Suprapubic skin (tissue), 4 donors: ENCODE measurements at regions not wholly inside any gene's neighbourhood (a gene's known extent, or its start where the extent isn't known, plus 50 kb on each side); places are given as distances from the start of the nearest gene placed in this dataset.

Source experiments
- DNase-seq, 2 donors: peaks; one replicate each; pipeline ENCODE4 v3.0.0-alpha.2; 2019; ENCODE audit warnings: low spot score in 2 of 2
- H3K27ac ChIP-seq: fragments of 200-600 bp; sonication (generic); one replicate; pipeline ENCODE4 v1.5.1; 2019
- H3K27me3 ChIP-seq: fragments of 200-600 bp; sonication (generic); one replicate; pipeline ENCODE4 v1.5.1; 2019
- H3K36me3 ChIP-seq: fragments of 200-600 bp; sonication (generic); one replicate; pipeline ENCODE4 v1.5.1; 2019
- H3K4me1 ChIP-seq: fragments of 200-600 bp; sonication (generic); one replicate; pipeline ENCODE4 v1.5.1; 2019
- H3K4me3 ChIP-seq: fragments of 200-600 bp; sonication (generic); one replicate; pipeline ENCODE4 v1.5.1; 2019; ENCODE audit warnings: mild to moderate bottlenecking
- H3K9me3 ChIP-seq: fragments of 200-600 bp; sonication (generic); one replicate; pipeline ENCODE4 v1.5.1; 2019
- CTCF ChIP-seq, 2 donors: fragments of 200-600 bp in 1 of 2; fragments of 450-650 bp in 1 of 2; sonication (generic) in 1 of 2; IDR thresholded peaks; one replicate each; pipeline ENCODE4 v1.5.1; 2016 to 2019; ENCODE audit warnings: antibody characterized with exemption in 2 of 2, mild to moderate bottlenecking in 1 of 2, moderate library complexity in 1 of 2
- EP300 ChIP-seq: sonication (generic); formaldehyde crosslinking; IDR thresholded peaks from one replicate; pipeline ENCODE4 v1.6.1; 2017; ENCODE audit warnings: antibody characterized with exemption
- POLR2A ChIP-seq, 2 donors: fragments of 450-650 bp; IDR thresholded peaks; one replicate each; pipeline ENCODE4 v1.6.1; 2017; ENCODE audit warnings: antibody characterized with exemption in 2 of 2, mild to moderate bottlenecking in 2 of 2, moderate library complexity in 2 of 2
- POLR2AphosphoS5 ChIP-seq, 3 donors: sonication (generic); formaldehyde crosslinking; IDR thresholded peaks; one replicate each; pipeline ENCODE4 v1.6.1; 2017; ENCODE audit warnings: antibody characterized with exemption in 3 of 3
- WGBS: methylation state at CpG from one replicate; pipeline ENCODE4 v1.1.5; 2018; 5-methylcytosine and 5-hydroxymethylcytosine counted together

GRCh38 chr22:48505891-48506290 lies 1321.8 kb downstream of the BRD1 start:
- 86% methylated on average over 8 of the region's 8 CpGs for WGBS
- H3K4me3 ChIP-seq: no peak overlapping the region
- DNase-seq: no peak
- no peak overlapping the region for H3K27ac ChIP-seq
- TF ChIP-seq EP300: no peak
- TF ChIP-seq POLR2A (IDR thresholded peaks at IDR 0.05): no peak
- no peak for TF ChIP-seq CTCF (IDR thresholded peaks at IDR 0.05)
- no peak for TF ChIP-seq POLR2AphosphoS5 (IDR thresholded peaks at IDR 0.05)
- H3K9me3 ChIP-seq: no peaks in the 10 kb centered on the region
- H3K4me1 ChIP-seq: peaks cover 5% of the 10 kb centered on the region
- H3K36me3 ChIP-seq: no peaks in the 10 kb centered on the region
- peaks cover 18% of the 10 kb centered on the region for H3K27me3 ChIP-seq

GRCh38 chr22:48504519-48505140 lies 1323.0 kb downstream of the BRD1 start:
- peaks cover 20% of the 10 kb centered on the region for H3K27me3 ChIP-seq
- no peaks in the 10 kb centered on the region for H3K9me3 ChIP-seq
- H3K4me1 ChIP-seq: peaks cover 5% of the 10 kb centered on the region
- DNase-seq: no peak
- WGBS: 59% methylated on average over 3 of the region's 7 CpGs
- no peak overlapping the region for H3K4me3 ChIP-seq
- no peak for TF ChIP-seq CTCF (IDR thresholded peaks at IDR 0.05)
- TF ChIP-seq EP300: no peak
- no peak for TF ChIP-seq POLR2AphosphoS5 (IDR thresholded peaks at IDR 0.05)
- no peak for TF ChIP-seq POLR2A (IDR thresholded peaks at IDR 0.05)
- no peak overlapping the region for H3K27ac ChIP-seq
- H3K36me3 ChIP-seq: no peaks in the 10 kb centered on the region

GRCh38 chr22:48503876-48504275 lies 1323.8 kb downstream of the BRD1 start:
- no peak overlapping the region for H3K27ac ChIP-seq
- H3K36me3 ChIP-seq: no peaks in the 10 kb centered on the region
- no peaks in the 10 kb centered on the region for H3K9me3 ChIP-seq
- H3K27me3 ChIP-seq: peaks cover 20% of the 10 kb centered on the region
- H3K4me3 ChIP-seq: no peak overlapping the region
- WGBS: 97% methylated on average over 4 of the region's 9 CpGs
- TF ChIP-seq EP300: no peak
- peaks cover 9% of the 10 kb centered on the region for H3K4me1 ChIP-seq
- no peak for DNase-seq

GRCh38 chr22:48503035-48503625 lies 1324.5 kb downstream of the BRD1 start:
- 35% methylated on average over 8 of the region's 13 CpGs for WGBS
- Histone ChIP-seq H3K9me3 (no peaks in the 10 kb centered on the region), H3K27me3 (peaks cover 20% of the 10 kb centered on the region), H3K27ac (no peak overlapping the region), H3K4me1 (peaks cover 15% of the 10 kb centered on the region), H3K4me3 (no peak overlapping the region), H3K36me3 (no peaks in the 10 kb centered on the region)
- TF ChIP-seq POLR2A (IDR thresholded peaks at IDR 0.05): no peak
- no peak for DNase-seq

GRCh38 chr22:48501231-48501750 lies 1326.4 kb downstream of the BRD1 start:
- DNase-seq: no peak
- Histone ChIP-seq H3K27me3 (peaks cover 13% of the 10 kb centered on the region), H3K27ac (no peak overlapping the region), H3K4me3 (no peak overlapping the region), H3K36me3 (no peaks in the 10 kb centered on the region), H3K4me1 (peaks cover 15% of the 10 kb centered on the region), H3K9me3 (no peaks in the 10 kb centered on the region)
- 93% methylated on average over 20 of the region's 21 CpGs for WGBS
- TF ChIP-seq EP300 (no peak), POLR2A (IDR thresholded peaks at IDR 0.05) (no peak), POLR2AphosphoS5 (IDR thresholded peaks at IDR 0.05) (no peak), CTCF (IDR thresholded peaks at IDR 0.05) (no peak)

GRCh38 chr22:48500471-48501230 lies 1327.0 kb downstream of the BRD1 start:
- H3K4me1 ChIP-seq: peaks cover 15% of the 10 kb centered on the region
- no peak for DNase-seq
- no peaks in the 10 kb centered on the region for H3K36me3 ChIP-seq
- TF ChIP-seq CTCF (IDR thresholded peaks at IDR 0.05) (no peak), POLR2A (IDR thresholded peaks at IDR 0.05) (no peak), POLR2AphosphoS5 (IDR thresholded peaks at IDR 0.05) (no peak), EP300 (no peak)
- no peaks in the 10 kb centered on the region for H3K9me3 ChIP-seq
- no peak overlapping the region for H3K27ac ChIP-seq
- 86% methylated on average over 28 of the region's 31 CpGs for WGBS
- H3K4me3 ChIP-seq: no peak overlapping the region
- H3K27me3 ChIP-seq: peaks cover 13% of the 10 kb centered on the region
